ENCODE measurements at regions not wholly inside any gene's neighbourhood (a gene's known extent, or its start where the extent isn't known, plus 50 kb on each side); places are given as distances from the start of the nearest gene placed in this dataset.

DNA sequence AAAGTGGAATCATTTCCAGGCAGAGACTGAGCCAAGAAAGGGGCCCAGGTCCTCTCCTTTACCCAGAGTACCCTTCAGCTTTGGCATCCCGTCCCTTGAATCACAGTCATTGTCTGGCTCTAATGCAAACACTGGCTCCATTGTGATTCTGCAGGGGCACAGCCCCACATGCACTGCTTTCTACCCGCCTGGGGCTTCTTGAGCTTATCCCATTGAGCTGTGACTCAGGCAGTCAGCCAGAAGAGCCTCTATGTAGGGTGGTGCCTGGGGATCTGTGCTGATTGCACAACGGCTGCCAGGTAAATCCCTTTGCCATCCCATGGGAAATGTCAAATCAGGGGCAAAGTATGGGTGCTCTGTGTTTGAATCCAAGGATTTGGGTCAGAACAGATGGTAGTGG is 88.9 kb downstream of the RASSF10 start:
- DNase-seq (ENCODE audit: low read depth) = no peak
- H3K4me3 ChIP-seq (ENCODE audit: low read depth, low read length) = no peak overlapping the region
- TF ChIP-seq, protein P1, sequence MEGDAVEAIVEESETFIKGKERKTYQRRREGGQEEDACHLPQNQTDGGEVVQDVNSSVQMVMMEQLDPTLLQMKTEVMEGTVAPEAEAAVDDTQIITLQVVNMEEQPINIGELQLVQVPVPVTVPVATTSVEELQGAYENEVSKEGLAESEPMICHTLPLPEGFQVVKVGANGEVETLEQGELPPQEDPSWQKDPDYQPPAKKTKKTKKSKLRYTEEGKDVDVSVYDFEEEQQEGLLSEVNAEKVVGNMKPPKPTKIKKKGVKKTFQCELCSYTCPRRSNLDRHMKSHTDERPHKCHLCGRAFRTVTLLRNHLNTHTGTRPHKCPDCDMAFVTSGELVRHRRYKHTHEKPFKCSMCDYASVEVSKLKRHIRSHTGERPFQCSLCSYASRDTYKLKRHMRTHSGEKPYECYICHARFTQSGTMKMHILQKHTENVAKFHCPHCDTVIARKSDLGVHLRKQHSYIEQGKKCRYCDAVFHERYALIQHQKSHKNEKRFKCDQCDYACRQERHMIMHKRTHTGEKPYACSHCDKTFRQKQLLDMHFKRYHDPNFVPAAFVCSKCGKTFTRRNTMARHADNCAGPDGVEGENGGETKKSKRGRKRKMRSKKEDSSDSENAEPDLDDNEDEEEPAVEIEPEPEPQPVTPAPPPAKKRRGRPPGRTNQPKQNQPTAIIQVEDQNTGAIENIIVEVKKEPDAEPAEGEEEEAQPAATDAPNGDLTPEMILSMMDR (conservative IDR thresholded peaks at IDR 0.05; ENCODE audit: low read depth, low read length) = no peak

DNA sequence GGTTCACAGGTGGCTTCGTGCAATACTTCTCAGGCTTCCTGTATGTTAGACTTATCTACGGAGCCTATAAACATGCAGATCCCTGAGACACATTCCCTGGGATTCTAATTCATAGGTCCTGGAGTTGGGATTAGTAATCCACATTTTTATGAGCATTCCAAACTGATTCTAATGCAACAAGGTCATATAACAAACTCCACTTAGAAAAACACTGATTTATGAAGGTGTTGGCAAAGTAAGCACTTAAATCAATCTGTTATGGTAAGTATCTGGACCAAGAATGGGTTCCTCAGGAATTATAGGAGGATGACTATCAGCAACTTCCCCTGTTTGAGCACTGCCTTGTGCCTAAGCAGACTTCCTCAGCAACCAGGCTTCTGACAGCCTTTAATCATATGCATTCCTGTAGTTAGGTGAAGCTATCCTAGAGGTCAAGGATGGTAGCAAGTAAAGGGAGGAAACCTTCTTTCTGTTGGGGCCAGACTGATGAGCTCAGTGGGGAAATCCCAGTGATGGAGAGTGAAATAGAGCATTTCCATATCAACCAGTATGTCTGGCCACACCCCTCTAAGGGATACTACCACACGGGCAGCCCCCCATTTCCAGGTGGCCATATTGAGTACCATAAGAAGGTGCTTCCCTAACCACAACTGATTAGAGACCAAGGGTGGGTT is 89.6 kb downstream of the RASSF10 start:
- no peak for DNase-seq (ENCODE audit: low read depth)
- TF ChIP-seq, protein P1 (conservative IDR thresholded peaks at IDR 0.05; ENCODE audit: low read depth, low read length) = no peak
- H3K4me3 ChIP-seq (ENCODE audit: low read depth, low read length) = no peak overlapping the region

- no peak for DNase-seq (ENCODE audit: low read depth)
- TF ChIP-seq, protein P1 (conservative IDR thresholded peaks at IDR 0.05; ENCODE audit: low read depth, low read length) = no peak
- H3K4me3 ChIP-seq (ENCODE audit: low read depth, low read length) = no peak overlapping the region
These were observed 92.8 kb downstream of the RASSF10 start for GRCh38 chr11:13101644-13102512.

DNA sequence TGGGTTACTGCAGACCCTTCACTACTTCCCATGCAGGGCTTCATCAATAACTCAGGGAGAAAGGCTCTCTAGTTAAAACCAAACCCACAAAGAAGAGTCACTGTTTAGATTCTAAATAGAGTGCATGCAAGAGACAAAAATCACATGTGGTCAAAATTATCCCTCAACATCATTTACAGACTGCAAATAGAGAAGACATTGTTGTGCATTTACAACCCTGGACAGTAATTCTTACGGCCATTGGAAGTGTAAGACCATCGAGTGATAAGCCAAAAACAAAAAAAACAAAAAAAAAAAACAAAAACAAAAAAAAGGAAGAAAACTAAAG is 93.4 kb downstream of the RASSF10 start:
- TF ChIP-seq, protein P1 (conservative IDR thresholded peaks at IDR 0.05; ENCODE audit: low read depth, low read length) = no peak
- no peak for DNase-seq (ENCODE audit: low read depth)
- no peak overlapping the region for H3K4me3 ChIP-seq (ENCODE audit: low read depth, low read length)

GRCh38 chr11:13102865-13103539 is 93.9 kb downstream of the RASSF10 start:
- no peak for DNase-seq (ENCODE audit: low read depth)
- no peak overlapping the region for H3K4me3 ChIP-seq (ENCODE audit: low read depth, low read length)
- TF ChIP-seq, protein P1 (conservative IDR thresholded peaks at IDR 0.05; ENCODE audit: low read depth, low read length) = no peak

GRCh38 chr11:13103962-13104554 is 94.9 kb downstream of the RASSF10 start:
- TF ChIP-seq, protein P1 (conservative IDR thresholded peaks at IDR 0.05; ENCODE audit: low read depth, low read length) = no peak
- DNase-seq (ENCODE audit: low read depth) = no peak

More at GRCh38 chr11:13103962-13104554, 94.9 kb downstream of the RASSF10 start:
- no peak overlapping the region for H3K4me3 ChIP-seq (ENCODE audit: low read depth, low read length)

All from epithelial cell of proximal tubule (primary cell).